SK-N-SH treated with all-trans-retinoic acid at 6 μM for 48 hours (cell line): ENCODE measurements at regions not wholly inside any gene's neighbourhood (a gene's known extent, or its start where the extent isn't known, plus 50 kb on each side); places are given as distances from the start of the nearest gene placed in this dataset.

ENCODE experiments used
- ISL1 ChIP-seq: fragments of 250-450 bp; sonication (Bioruptor Pico); IDR thresholded peaks from 2 replicates; pipeline ENCODE4 v2.1.2; 2022; ENCODE audit warnings: mild to moderate bottlenecking, moderate library complexity
- OSR1 ChIP-seq: fragments of 250-450 bp; sonication (Bioruptor Pico); IDR thresholded peaks from 2 replicates; pipeline ENCODE4 v1.8.0; 2022; ENCODE audit warnings: moderate library complexity, mild to moderate bottlenecking, inconsistent platforms
- PPARA ChIP-seq: fragments of 250-450 bp; sonication (Bioruptor Pico); IDR thresholded peaks from 2 replicates; pipeline ENCODE4 v1.5.0; 2020; ENCODE audit warnings: mild to moderate bottlenecking, borderline replicate concordance
- ZFP30 ChIP-seq: fragments of 450-650 bp; formaldehyde crosslinking; IDR thresholded peaks from 2 replicates; pipeline ENCODE4 v1.5.0; 2022; ENCODE audit warnings: mild to moderate bottlenecking, moderate library complexity
- ZNF565 ChIP-seq: fragments of 450-650 bp; formaldehyde crosslinking; conservative IDR thresholded peaks from 2 replicates; pipeline ENCODE4 v1.5.0; 2020; ENCODE audit warnings: low read depth, mild to moderate bottlenecking, moderate library complexity
- TF ChIP-seq, protein P1 (sequence below): fragments of 250-450 bp; sonication (Bioruptor Pico); IDR thresholded peaks from 2 replicates; pipeline ENCODE4 v1.5.1; 2020; ENCODE audit warnings: low read depth, mild to moderate bottlenecking, moderate library complexity
- TF ChIP-seq, protein P2 (sequence below): fragments of 250-450 bp; sonication (Bioruptor Pico); IDR thresholded peaks from 2 replicates; pipeline ENCODE4 v1.8.0; 2020; ENCODE audit warnings: mild to moderate bottlenecking, moderate library complexity, borderline replicate concordance
- TF ChIP-seq, protein P3 (sequence below): fragments of 250-450 bp; sonication (Bioruptor Pico); IDR thresholded peaks from 2 replicates; pipeline ENCODE4 v1.5.0; 2020; ENCODE audit warnings: mild to moderate bottlenecking, moderate library complexity

DNA sequence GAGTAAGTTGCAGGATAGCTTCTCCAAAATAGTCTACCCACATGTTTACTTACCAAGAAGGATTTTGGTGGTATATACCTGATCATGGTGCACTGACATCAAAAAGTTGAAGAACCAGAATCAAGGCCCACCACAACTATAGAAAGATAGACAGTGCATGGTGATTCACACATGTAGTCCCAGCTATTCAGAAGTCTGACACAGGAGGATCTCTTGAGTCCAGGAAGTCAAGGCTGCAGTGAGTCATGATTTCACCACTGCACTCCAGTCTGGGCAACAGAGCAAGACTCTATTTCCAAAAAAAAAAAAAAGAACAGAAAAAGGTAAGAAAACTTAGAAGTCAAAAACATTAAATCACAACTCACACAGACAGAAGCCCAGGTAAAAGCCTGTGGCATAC lies 422.2 kb upstream of the FOXG1 start:
- TF ChIP-seq OSR1 (CRISPR knock-in tag) = no peak
- TF ChIP-seq, protein P1, sequence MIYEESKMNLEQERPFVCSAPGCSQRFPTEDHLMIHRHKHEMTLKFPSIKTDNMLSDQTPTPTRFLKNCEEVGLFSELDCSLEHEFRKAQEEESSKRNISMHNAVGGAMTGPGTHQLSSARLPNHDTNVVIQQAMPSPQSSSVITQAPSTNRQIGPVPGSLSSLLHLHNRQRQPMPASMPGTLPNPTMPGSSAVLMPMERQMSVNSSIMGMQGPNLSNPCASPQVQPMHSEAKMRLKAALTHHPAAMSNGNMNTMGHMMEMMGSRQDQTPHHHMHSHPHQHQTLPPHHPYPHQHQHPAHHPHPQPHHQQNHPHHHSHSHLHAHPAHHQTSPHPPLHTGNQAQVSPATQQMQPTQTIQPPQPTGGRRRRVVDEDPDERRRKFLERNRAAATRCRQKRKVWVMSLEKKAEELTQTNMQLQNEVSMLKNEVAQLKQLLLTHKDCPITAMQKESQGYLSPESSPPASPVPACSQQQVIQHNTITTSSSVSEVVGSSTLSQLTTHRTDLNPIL (CRISPR knock-in tag) = no peak
- no peak for TF ChIP-seq ISL1 (CRISPR knock-in tag)
- no peak for TF ChIP-seq ZNF565 (CRISPR knock-in tag)
- TF ChIP-seq, protein P2, sequence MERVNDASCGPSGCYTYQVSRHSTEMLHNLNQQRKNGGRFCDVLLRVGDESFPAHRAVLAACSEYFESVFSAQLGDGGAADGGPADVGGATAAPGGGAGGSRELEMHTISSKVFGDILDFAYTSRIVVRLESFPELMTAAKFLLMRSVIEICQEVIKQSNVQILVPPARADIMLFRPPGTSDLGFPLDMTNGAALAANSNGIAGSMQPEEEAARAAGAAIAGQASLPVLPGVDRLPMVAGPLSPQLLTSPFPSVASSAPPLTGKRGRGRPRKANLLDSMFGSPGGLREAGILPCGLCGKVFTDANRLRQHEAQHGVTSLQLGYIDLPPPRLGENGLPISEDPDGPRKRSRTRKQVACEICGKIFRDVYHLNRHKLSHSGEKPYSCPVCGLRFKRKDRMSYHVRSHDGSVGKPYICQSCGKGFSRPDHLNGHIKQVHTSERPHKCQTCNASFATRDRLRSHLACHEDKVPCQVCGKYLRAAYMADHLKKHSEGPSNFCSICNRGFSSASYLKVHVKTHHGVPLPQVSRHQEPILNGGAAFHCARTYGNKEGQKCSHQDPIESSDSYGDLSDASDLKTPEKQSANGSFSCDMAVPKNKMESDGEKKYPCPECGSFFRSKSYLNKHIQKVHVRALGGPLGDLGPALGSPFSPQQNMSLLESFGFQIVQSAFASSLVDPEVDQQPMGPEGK = no peak
- no peak for TF ChIP-seq PPARA (CRISPR knock-in tag)
- TF ChIP-seq, protein P3, sequence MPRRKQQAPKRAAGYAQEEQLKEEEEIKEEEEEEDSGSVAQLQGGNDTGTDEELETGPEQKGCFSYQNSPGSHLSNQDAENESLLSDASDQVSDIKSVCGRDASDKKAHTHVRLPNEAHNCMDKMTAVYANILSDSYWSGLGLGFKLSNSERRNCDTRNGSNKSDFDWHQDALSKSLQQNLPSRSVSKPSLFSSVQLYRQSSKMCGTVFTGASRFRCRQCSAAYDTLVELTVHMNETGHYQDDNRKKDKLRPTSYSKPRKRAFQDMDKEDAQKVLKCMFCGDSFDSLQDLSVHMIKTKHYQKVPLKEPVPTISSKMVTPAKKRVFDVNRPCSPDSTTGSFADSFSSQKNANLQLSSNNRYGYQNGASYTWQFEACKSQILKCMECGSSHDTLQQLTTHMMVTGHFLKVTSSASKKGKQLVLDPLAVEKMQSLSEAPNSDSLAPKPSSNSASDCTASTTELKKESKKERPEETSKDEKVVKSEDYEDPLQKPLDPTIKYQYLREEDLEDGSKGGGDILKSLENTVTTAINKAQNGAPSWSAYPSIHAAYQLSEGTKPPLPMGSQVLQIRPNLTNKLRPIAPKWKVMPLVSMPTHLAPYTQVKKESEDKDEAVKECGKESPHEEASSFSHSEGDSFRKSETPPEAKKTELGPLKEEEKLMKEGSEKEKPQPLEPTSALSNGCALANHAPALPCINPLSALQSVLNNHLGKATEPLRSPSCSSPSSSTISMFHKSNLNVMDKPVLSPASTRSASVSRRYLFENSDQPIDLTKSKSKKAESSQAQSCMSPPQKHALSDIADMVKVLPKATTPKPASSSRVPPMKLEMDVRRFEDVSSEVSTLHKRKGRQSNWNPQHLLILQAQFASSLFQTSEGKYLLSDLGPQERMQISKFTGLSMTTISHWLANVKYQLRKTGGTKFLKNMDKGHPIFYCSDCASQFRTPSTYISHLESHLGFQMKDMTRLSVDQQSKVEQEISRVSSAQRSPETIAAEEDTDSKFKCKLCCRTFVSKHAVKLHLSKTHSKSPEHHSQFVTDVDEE (CRISPR knock-in tag) = no peak
- TF ChIP-seq ZFP30 = no peak
